HEK293T (cell line): ENCODE measurements at regions not wholly inside any gene's neighbourhood (a gene's known extent, or its start where the extent isn't known, plus 50 kb on each side); places are given as distances from the start of the nearest gene placed in this dataset.
A peak's percentile ranks its signal among the peaks of the same experiment; 100 is the strongest.

ENCODE experiments used
- ARNT ChIP-seq: fragments of 450-650 bp; IDR thresholded peaks from 2 replicates; pipeline ENCODE4 v1.6.1; 2017; ENCODE audit warnings: mild to moderate bottlenecking
- BHLHE40 ChIP-seq: fragments of 450-650 bp; IDR thresholded peaks from 2 replicates; pipeline ENCODE4 v1.6.1; 2016; ENCODE audit warnings: mild to moderate bottlenecking, moderate library complexity, borderline replicate concordance
- CTBP1 ChIP-seq: fragments of 450-650 bp; IDR thresholded peaks from 2 replicates; pipeline ENCODE4 v1.6.1; 2016; ENCODE audit warnings: borderline replicate concordance
- ELF4 ChIP-seq: fragments of 450-650 bp; IDR thresholded peaks from 2 replicates; pipeline ENCODE4 v1.6.1; 2017; ENCODE audit warnings: antibody characterized with exemption
- FOXA1 ChIP-seq: fragments of 450-650 bp; IDR thresholded peaks from 2 replicates; pipeline ENCODE4 v1.6.1; 2016; ENCODE audit warnings: mild to moderate bottlenecking
- FOXK2 ChIP-seq: fragments of 450-650 bp; IDR thresholded peaks from 2 replicates; pipeline ENCODE4 v1.6.1; 2016; ENCODE audit warnings: mild to moderate bottlenecking
- FOXM1 ChIP-seq: fragments of 450-650 bp; IDR thresholded peaks from 2 replicates; pipeline ENCODE4 v1.6.1; 2017; ENCODE audit warnings: mild to moderate bottlenecking, borderline replicate concordance
- HDGF ChIP-seq: fragments of 450-650 bp; IDR thresholded peaks from 2 replicates; pipeline ENCODE4 v1.6.1; 2017; ENCODE audit warnings: antibody characterized with exemption, borderline replicate concordance
- LEF1 ChIP-seq: fragments of 450-650 bp; IDR thresholded peaks from 2 replicates; pipeline ENCODE4 v1.6.1; 2017; ENCODE audit warnings: mild to moderate bottlenecking, borderline replicate concordance
- NFRKB ChIP-seq: fragments of 450-650 bp; IDR thresholded peaks from 2 replicates; pipeline ENCODE4 v1.6.1; 2016; ENCODE audit warnings: mild to moderate bottlenecking, moderate library complexity
- PKNOX1 ChIP-seq: fragments of 450-650 bp; IDR thresholded peaks from 2 replicates; pipeline ENCODE4 v1.6.1; 2016
- SP1 ChIP-seq: fragments of 450-650 bp; IDR thresholded peaks from 2 replicates; pipeline ENCODE4 v1.6.1; 2017
- SUZ12 ChIP-seq: fragments of 450-650 bp; IDR thresholded peaks from 2 replicates; pipeline ENCODE4 v1.6.1; 2016; ENCODE audit warnings: mild to moderate bottlenecking
- ZNF384 ChIP-seq: fragments of 450-650 bp; IDR thresholded peaks from 2 replicates; pipeline ENCODE4 v1.6.1; 2016

GRCh38 chr1:78333502-78333901, 157.3 kb upstream of the PTGFR start:
- TF ChIP-seq NFRKB (no peak), FOXK2 (no peak), CTBP1 (no peak), SUZ12 (no peak), ELF4 (no peak), SP1 (no peak), BHLHE40 (no peak), ARNT (no peak), ZNF384 (no peak), FOXA1 (no peak), FOXM1 (no peak), LEF1 (no peak), HDGF (no peak), PKNOX1 (0 out of 2 replicates have a peak, but pooled peaks have one; percentile 41)
